ENCODE measurements at regions not wholly inside any gene's neighbourhood (a gene's known extent, or its start where the extent isn't known, plus 50 kb on each side); places are given as distances from the start of the nearest gene placed in this dataset.

DNA sequence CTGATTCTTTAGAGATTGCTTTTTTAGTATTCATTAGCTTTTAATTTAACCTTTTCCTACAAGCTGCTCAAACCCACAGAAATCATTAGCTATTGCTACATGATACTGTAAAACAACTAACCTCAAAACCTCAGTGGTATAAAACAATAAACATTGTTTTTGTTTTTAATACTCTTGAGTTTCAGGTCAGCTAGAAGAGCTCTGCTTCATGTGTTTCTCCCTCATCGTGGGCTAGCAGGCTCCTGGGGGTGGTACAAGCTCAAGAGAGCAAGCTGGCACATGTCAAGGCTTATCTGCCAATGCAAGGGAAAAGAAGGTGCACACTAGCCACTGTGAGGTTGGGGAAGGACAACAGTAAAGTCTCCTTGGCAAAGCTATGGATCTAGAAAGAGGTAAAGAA, 232.9 kb upstream of the PHF14 start:
- no peak for TF ChIP-seq POLR2A (IDR thresholded peaks at IDR 0.05)
- TF ChIP-seq, protein P1, sequence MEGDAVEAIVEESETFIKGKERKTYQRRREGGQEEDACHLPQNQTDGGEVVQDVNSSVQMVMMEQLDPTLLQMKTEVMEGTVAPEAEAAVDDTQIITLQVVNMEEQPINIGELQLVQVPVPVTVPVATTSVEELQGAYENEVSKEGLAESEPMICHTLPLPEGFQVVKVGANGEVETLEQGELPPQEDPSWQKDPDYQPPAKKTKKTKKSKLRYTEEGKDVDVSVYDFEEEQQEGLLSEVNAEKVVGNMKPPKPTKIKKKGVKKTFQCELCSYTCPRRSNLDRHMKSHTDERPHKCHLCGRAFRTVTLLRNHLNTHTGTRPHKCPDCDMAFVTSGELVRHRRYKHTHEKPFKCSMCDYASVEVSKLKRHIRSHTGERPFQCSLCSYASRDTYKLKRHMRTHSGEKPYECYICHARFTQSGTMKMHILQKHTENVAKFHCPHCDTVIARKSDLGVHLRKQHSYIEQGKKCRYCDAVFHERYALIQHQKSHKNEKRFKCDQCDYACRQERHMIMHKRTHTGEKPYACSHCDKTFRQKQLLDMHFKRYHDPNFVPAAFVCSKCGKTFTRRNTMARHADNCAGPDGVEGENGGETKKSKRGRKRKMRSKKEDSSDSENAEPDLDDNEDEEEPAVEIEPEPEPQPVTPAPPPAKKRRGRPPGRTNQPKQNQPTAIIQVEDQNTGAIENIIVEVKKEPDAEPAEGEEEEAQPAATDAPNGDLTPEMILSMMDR (IDR thresholded peaks at IDR 0.05): no peak
- no peak for TF ChIP-seq POLR2AphosphoS5 (IDR thresholded peaks at IDR 0.05)
- no peak for TF ChIP-seq EP300 (IDR thresholded peaks at IDR 0.05)
